ENCODE measurements at regions not wholly inside any gene's neighbourhood (a gene's known extent, or its start where the extent isn't known, plus 50 kb on each side); places are given as distances from the start of the nearest gene placed in this dataset.

DNA sequence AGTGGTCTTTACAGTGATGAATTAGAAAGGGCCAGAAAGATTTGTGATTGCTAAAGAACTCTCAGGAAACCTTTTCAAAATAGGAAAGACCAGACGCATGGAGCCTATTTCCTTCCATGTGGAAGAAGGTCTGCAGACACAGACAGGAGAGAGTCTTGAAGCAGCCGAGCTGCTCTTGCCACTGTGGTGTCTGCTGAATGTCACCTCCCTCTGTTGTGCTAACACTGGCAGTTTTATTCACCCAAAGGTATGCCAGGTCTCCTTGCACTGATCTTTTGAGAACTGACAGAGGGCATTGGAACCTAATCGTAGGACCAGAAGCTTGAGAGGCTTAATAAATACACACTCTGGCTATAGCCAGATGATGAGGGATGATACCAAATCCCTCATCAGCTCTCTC is 108.7 kb downstream of the SREK1 start:
- no peaks in the 10 kb centered on the region for H3K36me3 ChIP-seq

GRCh38 chr5:66255714-66256113 is 111.6 kb downstream of the SREK1 start:
- no peak overlapping the region for H3K27ac ChIP-seq
- H3K4me2 ChIP-seq: no peak overlapping the region
- H3K4me1 ChIP-seq: no peaks in the 10 kb centered on the region
- H3F3A ChIP-seq (ENCODE audit: low read depth): no peaks in the 10 kb centered on the region
- no peaks in the 10 kb centered on the region for H3K27me3 Mint-ChIP-seq (ENCODE audit: insufficient read depth, low read depth)
- H3K36me3 ChIP-seq: no peaks in the 10 kb centered on the region
- no peak overlapping the region for H3K4me3 Mint-ChIP-seq
- H3K4me1 Mint-ChIP-seq: no peaks in the 10 kb centered on the region
- DNase-seq (ENCODE audit: low spot score): no peak
- no peak overlapping the region for H3K27ac Mint-ChIP-seq
- H3K79me2 ChIP-seq (ENCODE audit: low read depth): no peaks in the 10 kb centered on the region
- H3K36me3 Mint-ChIP-seq: no peaks in the 10 kb centered on the region
- no peaks in the 10 kb centered on the region for H4K20me1 ChIP-seq (ENCODE audit: low read depth)
- H3K9me3 ChIP-seq (ENCODE audit: low read depth): no peaks in the 10 kb centered on the region
- no peak overlapping the region for H3K9ac ChIP-seq
- TF ChIP-seq CTCF (IDR thresholded peaks at IDR 0.05): no peak
- TF ChIP-seq EZH2 (IDR thresholded peaks at IDR 0.05): no peak
- no peak for TF ChIP-seq EZH2phosphoT487 (IDR thresholded peaks at IDR 0.05)
- no peak overlapping the region for H3K4me3 ChIP-seq
- no peaks in the 10 kb centered on the region for H3K27me3 ChIP-seq
- H2AFZ ChIP-seq (replicated peaks): no peak overlapping the region
- H3K9me3 Mint-ChIP-seq: peaks cover 5% of the 10 kb centered on the region

More for the DNA sequence above, 108.7 kb downstream of the SREK1 start:
- no peaks in the 10 kb centered on the region for H3K79me2 ChIP-seq (ENCODE audit: low read depth)
- no peak overlapping the region for H3K27ac ChIP-seq
- Mint-ChIP-seq H3K4me3 (no peak overlapping the region), H3K27me3 (ENCODE audit: insufficient read depth, low read depth) (peaks cover 2% of the 10 kb centered on the region), H3K36me3 (no peaks in the 10 kb centered on the region), H3K4me1 (no peaks in the 10 kb centered on the region), H3K27ac (no peak overlapping the region), H3K9me3 (peaks cover 2% of the 10 kb centered on the region)
- H2AFZ ChIP-seq (replicated peaks): peak overlapping the region; percentile 15
- H4K20me1 ChIP-seq (ENCODE audit: low read depth): no peaks in the 10 kb centered on the region
- H3K27me3 ChIP-seq: no peaks in the 10 kb centered on the region
- DNase-seq (ENCODE audit: low spot score): no peak
- no peak overlapping the region for H3K9ac ChIP-seq
- H3K4me1 ChIP-seq: no peaks in the 10 kb centered on the region
- TF ChIP-seq CTCF (IDR thresholded peaks at IDR 0.05): no peak
- TF ChIP-seq EZH2phosphoT487 (IDR thresholded peaks at IDR 0.05): no peak
- no peak for TF ChIP-seq EZH2 (IDR thresholded peaks at IDR 0.05)
- H3K9me3 ChIP-seq (ENCODE audit: low read depth): no peaks in the 10 kb centered on the region
- H3F3A ChIP-seq (ENCODE audit: low read depth): no peaks in the 10 kb centered on the region
- H3K4me3 ChIP-seq: no peak overlapping the region
- no peak overlapping the region for H3K4me2 ChIP-seq

- Histone ChIP-seq H3F3A (ENCODE audit: low read depth) (peaks cover 19% of the 10 kb centered on the region), H3K4me2 (peak overlapping the region; percentile 72), H2AFZ (replicated peaks) (no peak overlapping the region), H3K9ac (no peak overlapping the region), H3K27ac (peak overlapping the region; percentile 88), H3K4me1 (peaks cover 34% of the 10 kb centered on the region), H3K4me3 (peak overlapping the region; percentile 22), H3K27me3 (no peaks in the 10 kb centered on the region), H4K20me1 (ENCODE audit: low read depth) (no peaks in the 10 kb centered on the region), H3K36me3 (no peaks in the 10 kb centered on the region), H3K9me3 (ENCODE audit: low read depth) (no peaks in the 10 kb centered on the region), H3K79me2 (ENCODE audit: low read depth) (no peaks in the 10 kb centered on the region)
- TF ChIP-seq EZH2 (IDR thresholded peaks at IDR 0.05) (no peak), CTCF (IDR thresholded peaks at IDR 0.05) (no peak), EZH2phosphoT487 (IDR thresholded peaks at IDR 0.05) (peak; percentile 32)
- Mint-ChIP-seq H3K27me3 (ENCODE audit: insufficient read depth, low read depth) (no peaks in the 10 kb centered on the region), H3K27ac (no peak overlapping the region), H3K4me1 (peaks cover 20% of the 10 kb centered on the region), H3K36me3 (no peaks in the 10 kb centered on the region), H3K9me3 (no peaks in the 10 kb centered on the region), H3K4me3 (peak overlapping the region; percentile 10)
- peak; percentile 72 for DNase-seq (ENCODE audit: low spot score)
Measured at GRCh38 chr5:66273121-66273520, 129.0 kb downstream of the SREK1 start.

Measured in neural progenitor cell (in vitro differentiated cells).